ENCODE measurements at regions not wholly inside any gene's neighbourhood (a gene's known extent, or its start where the extent isn't known, plus 50 kb on each side); places are given as distances from the start of the nearest gene placed in this dataset.

DNA sequence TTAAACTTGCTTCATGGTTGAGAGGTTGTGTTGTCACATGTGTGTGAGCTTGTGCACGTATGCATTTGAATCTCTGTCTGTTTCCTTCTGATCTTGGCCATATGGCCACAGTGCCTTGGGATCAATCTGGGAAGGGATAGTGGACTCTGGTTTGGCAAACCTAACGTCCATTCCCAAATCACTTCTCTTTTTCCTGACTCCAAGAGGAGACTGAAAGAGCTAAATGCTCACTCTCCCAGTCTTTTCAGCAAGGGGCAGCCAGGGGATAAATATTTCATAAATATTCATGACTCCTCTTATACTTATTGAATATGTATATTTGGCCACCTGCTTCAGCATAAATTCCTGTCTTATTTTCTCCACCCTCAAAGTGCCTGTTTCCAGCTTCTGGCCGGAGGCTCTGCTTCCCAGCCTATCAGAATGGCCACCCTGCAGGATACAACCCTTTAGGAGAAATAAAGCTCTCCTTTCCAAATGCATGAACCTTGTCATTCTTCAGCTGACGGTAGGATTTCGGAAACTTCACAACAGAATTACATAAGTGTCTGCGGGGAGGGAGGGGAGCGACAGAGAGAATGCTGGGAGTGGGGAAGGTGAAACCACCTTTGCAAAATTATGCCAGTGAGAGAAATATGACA, 112.2 kb upstream of the COPS8 start:
- TF ChIP-seq POLR2AphosphoS5 (IDR thresholded peaks at IDR 0.05; ENCODE audit: borderline replicate concordance, low read depth, low read length) (no peak), EZH2 (IDR thresholded peaks at IDR 0.05) (no peak), FOXP2 (optimal IDR thresholded peaks at IDR 0.05; ENCODE audit: control extremely low read depth, extremely low read length, insufficient read depth) (no peak)
